Activated CD4-positive, alpha-beta T cell treated with anti-CD3 and anti-CD28 coated beads, Interleukin-2, amount 50 U/mL, for 24 hours (primary cell): ENCODE measurements at regions not wholly inside any gene's neighbourhood (a gene's known extent, or its start where the extent isn't known, plus 50 kb on each side); places are given as distances from the start of the nearest gene placed in this dataset.

Source experiments
- DNase-seq, 2 donors: peaks; one replicate each; pipeline ENCODE4 v3.0.0-alpha.2; 2020; ENCODE audit warnings: low read depth in 1 of 2, low spot score in 1 of 2

- DNase-seq = no peak
Measured at GRCh38 chr18:40983835-40984234, 971.2 kb upstream of the PIK3C3 start.

- DNase-seq = no peak
Measured at GRCh38 chr18:40980171-40980570, 974.9 kb upstream of the PIK3C3 start.

- DNase-seq = no peak
Measured at GRCh38 chr18:40976050-40976449, 979.0 kb upstream of the PIK3C3 start.

GRCh38 chr18:40974448-40974847, 980.6 kb upstream of the PIK3C3 start:
- DNase-seq = no peak

GRCh38 chr18:40962784-40963183, 992.2 kb upstream of the PIK3C3 start:
- DNase-seq = no peak

DNA sequence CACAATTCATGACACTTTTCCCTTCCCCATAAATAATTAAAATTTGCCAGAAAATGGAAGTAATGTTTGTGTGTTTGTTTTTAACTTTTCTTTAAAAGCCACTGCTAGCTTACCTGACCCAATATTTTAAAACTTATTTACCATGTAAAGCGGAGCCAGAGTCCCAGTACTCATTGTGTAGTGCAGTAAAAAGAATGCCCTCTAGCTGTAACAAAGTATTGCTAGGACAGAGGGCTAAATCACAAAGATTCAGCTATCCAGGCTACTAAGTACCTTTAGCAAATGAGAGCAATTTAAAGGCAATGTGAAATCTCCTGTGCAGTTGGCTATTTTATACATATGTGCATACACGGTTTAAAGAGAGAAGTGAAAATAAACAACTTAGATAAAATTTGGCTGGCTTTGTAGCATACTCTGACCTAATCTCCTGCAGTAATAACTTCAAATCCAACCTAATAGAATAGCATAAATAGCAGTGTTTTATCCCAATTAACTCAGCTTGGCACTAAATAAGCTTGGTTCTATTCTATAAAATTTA, 997.4 kb upstream of the PIK3C3 start:
- DNase-seq = no peak

GRCh38 chr18:40956213-40956612, 998.8 kb upstream of the PIK3C3 start:
- no peak for DNase-seq

GRCh38 chr18:40955351-40955750, 999.7 kb upstream of the PIK3C3 start:
- DNase-seq = no peak

DNA sequence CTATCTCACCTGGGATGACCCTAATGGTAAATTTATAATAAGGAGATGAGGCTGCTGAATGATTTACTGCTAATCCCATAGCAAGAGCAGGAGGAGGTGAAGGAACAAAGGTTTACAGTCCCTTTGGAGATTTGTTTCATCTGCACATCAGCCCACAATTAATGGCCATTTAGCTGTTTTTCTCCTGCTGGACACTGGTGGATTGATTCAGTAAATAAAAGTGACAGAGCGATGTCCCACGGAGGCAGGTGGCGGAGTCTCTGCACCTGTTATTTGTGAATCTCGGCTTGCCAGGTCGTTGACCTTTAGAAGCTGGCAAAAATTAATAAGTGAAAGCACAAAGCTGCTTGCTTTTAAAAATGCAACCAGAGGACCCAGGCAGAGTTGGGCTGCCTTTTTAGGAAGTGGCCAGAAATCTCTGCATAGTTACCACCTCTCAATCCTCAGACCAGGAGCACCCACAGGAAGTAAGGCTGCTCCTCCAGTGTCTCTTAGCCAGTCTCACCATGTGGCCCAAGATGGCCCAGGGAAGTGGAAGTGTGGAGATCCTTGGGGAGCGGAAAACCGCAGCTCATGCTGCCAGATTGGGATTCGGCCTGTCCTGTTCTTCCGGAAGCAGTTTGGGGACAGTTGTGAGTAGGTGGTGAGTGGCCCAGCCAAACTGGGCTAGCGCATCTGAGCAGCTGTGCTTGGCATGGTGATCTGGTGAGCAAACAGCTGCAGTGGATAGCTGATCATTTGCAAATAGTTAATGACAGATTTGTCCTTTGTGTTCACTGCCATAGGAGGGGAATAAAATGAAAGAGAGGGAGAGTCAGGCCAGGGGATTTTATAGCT, 1005.7 kb upstream of the PIK3C3 start:
- no peak for DNase-seq

DNA sequence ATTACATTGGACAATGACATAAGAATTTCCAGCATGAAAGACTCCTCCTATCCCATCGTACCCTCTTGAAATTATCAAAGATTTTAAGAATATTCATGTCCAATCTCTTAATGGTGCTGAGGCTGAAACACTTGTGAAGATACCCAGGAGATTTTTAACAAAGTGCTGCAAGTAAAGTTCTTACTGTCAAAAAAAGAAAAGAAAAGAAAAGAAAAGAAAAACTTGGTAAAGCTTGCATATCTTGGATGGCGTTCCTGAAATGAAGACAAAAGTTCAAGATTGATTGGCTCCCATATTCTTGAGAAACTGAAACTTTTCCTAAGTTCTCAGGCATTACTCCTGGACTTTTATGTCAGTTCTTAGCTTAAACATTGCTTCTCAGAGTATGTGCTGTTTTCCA, 1010.5 kb upstream of the PIK3C3 start:
- DNase-seq = no peak

DNA sequence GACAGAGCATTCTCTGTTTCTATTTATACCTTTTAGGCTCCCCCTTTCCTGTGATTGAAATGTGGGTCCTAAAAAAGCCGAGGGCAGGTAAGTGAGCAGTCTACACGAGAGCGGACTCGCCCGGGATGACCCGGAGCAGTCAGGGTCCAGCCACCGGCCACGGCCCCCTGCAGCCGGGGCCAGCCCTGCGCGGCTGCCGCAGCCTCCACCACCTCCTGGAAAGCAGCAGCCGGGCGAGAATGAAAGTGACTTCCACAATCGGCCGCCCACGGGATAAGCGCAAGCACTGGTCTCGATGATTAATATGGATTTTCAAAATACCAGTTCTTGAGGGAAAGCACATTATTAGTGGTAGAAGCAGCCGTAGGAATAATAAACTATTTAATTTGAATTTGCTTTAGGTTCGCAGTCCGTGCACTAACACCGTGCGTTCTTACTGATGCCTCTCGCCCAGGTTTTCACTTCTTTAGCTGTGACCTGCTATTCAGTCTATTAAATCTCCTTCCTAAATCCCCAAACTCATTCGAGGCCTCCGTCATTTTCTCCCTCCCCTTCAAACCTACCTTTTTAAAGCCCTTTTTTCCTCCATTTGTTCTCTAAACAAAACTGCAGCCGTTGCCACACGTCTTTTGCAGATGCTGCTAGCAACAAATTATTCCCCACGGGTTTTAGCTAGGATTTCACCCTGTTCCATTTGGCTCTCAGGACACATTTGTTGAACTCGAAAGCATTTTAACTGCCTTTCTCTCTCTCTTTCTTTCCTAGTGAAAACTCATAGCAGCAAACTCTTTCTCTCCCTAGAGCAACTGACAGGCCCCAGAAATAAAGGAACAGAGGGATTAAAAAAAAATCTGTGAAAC, 1015.1 kb upstream of the PIK3C3 start:
- no peak for DNase-seq

GRCh38 chr18:40938615-40939014, 1016.4 kb upstream of the PIK3C3 start:
- DNase-seq = no peak

DNA sequence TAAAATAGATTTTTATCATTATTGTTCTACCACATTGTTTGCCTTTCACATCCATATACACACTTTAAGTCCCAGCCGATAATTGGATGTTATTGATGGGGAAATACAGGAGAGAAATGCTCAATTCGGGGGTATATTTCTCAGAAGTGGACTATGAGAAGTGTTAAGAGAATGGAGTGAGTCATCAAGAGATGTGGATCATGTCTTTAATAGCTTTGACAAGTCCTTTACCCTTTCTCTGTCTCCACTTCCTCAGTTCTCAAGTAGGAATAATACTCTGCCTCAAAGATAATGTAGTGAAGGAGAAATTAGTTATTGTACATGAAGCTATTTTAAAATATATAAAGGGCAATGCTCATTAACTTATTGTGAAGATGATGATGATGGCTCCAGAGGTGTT, 1017.6 kb upstream of the PIK3C3 start:
- no peak for DNase-seq

DNA sequence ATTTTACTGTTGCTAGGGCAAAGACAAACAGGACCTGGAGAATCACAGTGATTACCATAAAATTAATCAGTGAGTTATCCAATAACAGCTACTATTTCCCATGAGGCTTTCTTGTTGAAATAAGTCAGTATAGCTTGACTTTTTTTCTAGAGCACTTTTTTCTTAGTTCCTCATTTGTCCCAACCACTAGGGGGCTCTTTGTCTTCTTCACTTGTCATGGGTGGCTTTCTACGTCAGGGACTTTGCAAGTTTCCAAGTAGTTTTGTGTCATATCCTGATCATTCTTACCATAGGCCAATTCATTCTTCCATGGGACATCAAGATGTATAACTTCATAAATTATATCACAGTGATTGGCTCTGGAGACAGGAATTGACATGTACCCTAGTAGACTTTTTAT, 1019.6 kb upstream of the PIK3C3 start:
- no peak for DNase-seq

- no peak for DNase-seq
Measured at GRCh38 chr18:40932862-40933261, 1022.2 kb upstream of the PIK3C3 start.

GRCh38 chr18:40930211-40930882, 1024.7 kb upstream of the PIK3C3 start:
- DNase-seq = no peak

DNA sequence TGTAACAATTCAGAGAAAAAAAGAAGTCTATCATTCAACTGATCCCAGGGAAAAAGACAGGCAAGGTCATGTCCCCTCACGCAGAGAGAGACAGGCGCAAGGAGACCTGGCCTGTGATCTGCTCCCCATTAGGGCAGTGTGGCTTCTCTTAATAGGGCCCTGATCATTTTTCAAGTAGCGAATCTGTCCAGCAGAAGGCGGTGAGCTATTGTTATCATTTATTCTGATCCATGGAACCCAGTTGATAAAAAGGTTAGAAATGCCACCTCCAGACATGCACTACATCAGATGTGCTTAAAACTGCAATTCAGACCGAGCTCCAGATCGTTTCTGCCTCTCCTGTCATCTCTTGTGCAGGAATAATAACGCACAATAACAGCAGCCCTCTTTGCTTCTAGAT, 1025.6 kb upstream of the PIK3C3 start:
- DNase-seq = no peak

GRCh38 chr18:40926679-40927078, 1028.4 kb upstream of the PIK3C3 start:
- DNase-seq = no peak

- DNase-seq = no peak
Measured at GRCh38 chr18:40925071-40925541, 1029.9 kb upstream of the PIK3C3 start.

DNA sequence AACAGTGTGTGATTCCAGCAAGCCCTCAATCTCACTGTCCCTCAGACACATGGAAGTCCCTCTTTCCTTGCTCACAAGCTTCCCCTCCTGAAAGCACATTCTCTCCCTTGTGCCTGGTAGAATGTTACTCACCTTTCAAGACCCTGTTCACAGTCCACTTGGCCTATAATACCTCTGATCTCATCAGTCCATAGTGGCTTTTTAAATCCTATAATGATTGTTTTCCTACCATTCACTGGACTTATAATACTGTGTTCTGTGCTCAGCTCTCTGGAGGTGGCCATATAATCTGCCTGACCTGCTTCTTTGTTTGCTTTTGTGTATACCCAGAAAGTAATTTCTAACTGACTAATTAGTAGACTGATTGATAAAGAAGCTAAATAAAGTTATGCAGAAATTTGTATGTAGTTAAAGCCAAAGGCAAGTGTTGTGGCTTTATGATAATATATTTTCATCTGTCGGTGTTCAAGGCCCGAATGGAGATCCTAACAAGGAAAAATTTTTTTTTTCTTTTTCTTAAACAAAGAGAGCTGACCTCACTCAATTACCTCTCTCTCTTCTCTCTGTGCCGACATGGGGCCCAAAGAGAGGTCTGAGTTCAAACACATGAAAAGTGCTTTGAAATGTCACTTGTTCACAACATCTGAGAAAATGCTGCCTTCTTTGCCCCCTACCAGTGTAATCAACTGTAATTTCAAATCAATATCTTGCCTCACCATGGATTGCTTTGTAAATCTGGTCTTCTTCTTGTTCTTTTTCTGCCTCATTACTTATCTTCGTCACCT, 1033.0 kb upstream of the PIK3C3 start:
- DNase-seq = no peak

- DNase-seq = no peak
Measured at GRCh38 chr18:40917056-40917455, 1038.0 kb upstream of the PIK3C3 start.
